HG03558 (cell line): ENCODE measurements at regions not wholly inside any gene's neighbourhood (a gene's known extent, or its start where the extent isn't known, plus 50 kb on each side); places are given as distances from the start of the nearest gene placed in this dataset.
"Not testable (repeated sequence)": the region's sequence is repeated elsewhere in the genome, so short reads cannot be mapped to it uniquely, and the experiment has no call there.

Source experiments
- ATAC-seq: cut with Tn5 transposase; IDR thresholded peaks from one replicate; pipeline ENCODE4 v1.9.1; 2021; ENCODE audit warnings: moderate number of reproducible peaks; ENCODE audit not compliant: unreplicated experiment; ENCODE audit errors: extremely low read depth

GRCh38 chr7:119482671-119483070 is 790.3 kb upstream of the KCND2 start:
- ATAC-seq: no peak

GRCh38 chr7:119483364-119483763 is 789.6 kb upstream of the KCND2 start:
- ATAC-seq: no peak

- no peak for ATAC-seq
These were observed 758.6 kb upstream of the KCND2 start for GRCh38 chr7:119514326-119514725.

- no peak for ATAC-seq
These were observed 757.8 kb upstream of the KCND2 start for GRCh38 chr7:119515214-119515613.

- no peak for ATAC-seq
These were observed 757.0 kb upstream of the KCND2 start for GRCh38 chr7:119515962-119516361.

- ATAC-seq: no peak
These were observed 750.7 kb upstream of the KCND2 start for GRCh38 chr7:119522263-119522662.

GRCh38 chr7:119522698-119523097 is 750.3 kb upstream of the KCND2 start:
- ATAC-seq: no peak

- ATAC-seq: no peak
These were observed 727.9 kb upstream of the KCND2 start for GRCh38 chr7:119545118-119545517.

- no peak for ATAC-seq
These were observed 717.2 kb upstream of the KCND2 start for GRCh38 chr7:119555788-119556187.

GRCh38 chr7:119556436-119556835 is 716.5 kb upstream of the KCND2 start:
- no peak for ATAC-seq

GRCh38 chr7:119561751-119562150 is 711.2 kb upstream of the KCND2 start:
- ATAC-seq: no peak

GRCh38 chr7:119562839-119563238 is 710.1 kb upstream of the KCND2 start:
- no peak for ATAC-seq

- ATAC-seq: no peak
These were observed 701.3 kb upstream of the KCND2 start for GRCh38 chr7:119571666-119572065.

GRCh38 chr7:119572132-119572531 is 700.8 kb upstream of the KCND2 start:
- ATAC-seq: no peak

GRCh38 chr7:119572541-119572940 is 700.4 kb upstream of the KCND2 start:
- ATAC-seq: no peak

- no peak for ATAC-seq
These were observed 694.9 kb upstream of the KCND2 start for GRCh38 chr7:119578116-119578515.

- ATAC-seq: no peak
These were observed 678.0 kb upstream of the KCND2 start for GRCh38 chr7:119594956-119595355.

GRCh38 chr7:119596651-119597050 is 676.3 kb upstream of the KCND2 start:
- ATAC-seq: no peak

- no peak for ATAC-seq
These were observed 666.7 kb upstream of the KCND2 start for GRCh38 chr7:119606297-119606696.

GRCh38 chr7:119620769-119621168 is 652.2 kb upstream of the KCND2 start:
- no peak for ATAC-seq

GRCh38 chr7:119623427-119623826 is 649.5 kb upstream of the KCND2 start:
- ATAC-seq: no peak

- ATAC-seq: no peak
These were observed 642.5 kb upstream of the KCND2 start for GRCh38 chr7:119630406-119630969.

- ATAC-seq: not testable (repeated sequence)
These were observed 639.2 kb upstream of the KCND2 start for GRCh38 chr7:119633812-119634211.
